HCT116 (cell line): ENCODE measurements at regions not wholly inside any gene's neighbourhood (a gene's known extent, or its start where the extent isn't known, plus 50 kb on each side); places are given as distances from the start of the nearest gene placed in this dataset.

Experiments
- ATAC-seq: fragments of 200-7000 bp; cut with Tn5 transposase; 2 replicates; pipeline ENCODE4 v1.9.1; 2020; ENCODE audit warnings: mild to moderate bottlenecking, moderate library complexity
- BruUV-seq: library from RNA; stranded (reverse); fragments of 400-500 nt; replicated peaks from 2 replicates; lab custom pipeline; 2021; lab: Mats Ljungman, UMichigan
- CTCF ChIA-PET: fragments of 300-600 bp; sonication (Branson Sonifier 250); formaldehyde crosslinking; loops from one replicate; lab custom pipeline; 2021; ENCODE audit warnings: antibody characterized with exemption; lab: Charles Lee
- POLR2A ChIA-PET: fragments of 300-600, 350-600 bp; sonication (Branson Sonifier 250); formaldehyde crosslinking; loops from one replicate; lab custom pipeline; 2021; ENCODE audit warnings: antibody characterized with exemption; lab: Charles Lee
- RAD21 ChIA-PET, 2 experiments: fragments of 300-600 bp; sonication (Branson Sonifier 250); formaldehyde crosslinking; loops; one replicate each; lab custom pipeline; 2023; ENCODE audit warnings: low total read pairs in 2 of 2; ENCODE audit not compliant: uncharacterized antibody in 2 of 2, unreplicated experiment in 2 of 2, low non-redundant PET in 1 of 2; lab: Charles Lee
- DNase-seq: peaks from one replicate; pipeline ENCODE4 v3.0.0-alpha.2; 2010; ENCODE audit warnings: low read depth, low spot score
- H2AFZ ChIP-seq: fragments of 200-600 bp; shearing (Covaris generic), sonication (generic); 2 replicates; pipeline ENCODE4 v1.6.1; 2017; ENCODE audit warnings: low read depth, mixed run types, mixed read lengths, antibody characterized with exemption, low read length; ENCODE audit not compliant: poor library complexity, severe bottlenecking
- H3K27ac ChIP-seq: 2 replicates; pipeline ENCODE4 v1.5.1; 2012; ENCODE audit warnings: low read depth, low read length
- H3K27me3 ChIP-seq: fragments of 200-600 bp; sonication (generic); 2 replicates; pipeline ENCODE4 v1.6.1; 2016; ENCODE audit warnings: mixed run types, low read length, mixed read lengths; ENCODE audit not compliant: insufficient read depth
- H3K36me3 ChIP-seq, 2 experiments: fragments of 200-500 bp in 1 of 2; fragments of 200-600 bp in 1 of 2; sonication (Bioruptor generic) in 1 of 2; sonication (generic) in 1 of 2; 2 replicates each; pipeline versions ENCODE4 v1.5.1 to v1.6.1; 2014 to 2016; ENCODE audit warnings: low read length in 2 of 2, inconsistent platforms in 1 of 2, mixed read lengths in 1 of 2, mixed run types in 1 of 2; ENCODE audit not compliant: insufficient read depth in 2 of 2, control insufficient read depth in 1 of 2
- H3K4me1 ChIP-seq, 2 experiments: fragments of 200-600 bp in 1 of 2; sonication (generic) in 1 of 2; 2 replicates each; pipeline versions ENCODE4 v1.5.1 to v1.6.1; 2012 to 2017; ENCODE audit warnings: low read length in 2 of 2, inconsistent platforms in 1 of 2, mild to moderate bottlenecking in 1 of 2, mixed read lengths in 1 of 2, mixed run types in 1 of 2, moderate library complexity in 1 of 2; ENCODE audit not compliant: insufficient read depth in 2 of 2, control insufficient read depth in 1 of 2
- H3K4me2 ChIP-seq: fragments of 200-600 bp; sonication (generic); 2 replicates; pipeline ENCODE4 v1.6.1; 2017; ENCODE audit warnings: mixed run types, low read length, mixed read lengths
- H3K4me3 ChIP-seq, 2 experiments: fragments of 200-600 bp in 1 of 2; sonication (generic) in 1 of 2; replicated peaks in 1 of 2; 2 replicates each; pipeline ENCODE4 v1.5.1; 2011 to 2016; ENCODE audit warnings: low read length in 2 of 2, control low read depth in 1 of 2, low read depth in 1 of 2, mild to moderate bottlenecking in 1 of 2, mixed read lengths in 1 of 2, mixed run types in 1 of 2
- H3K79me2 ChIP-seq: fragments of 200-600 bp; sonication (generic); 2 replicates; pipeline ENCODE4 v1.6.1; 2017; ENCODE audit warnings: mild to moderate bottlenecking, mixed run types, low read length, moderate library complexity, mixed read lengths; ENCODE audit not compliant: insufficient read depth
- H3K9ac ChIP-seq: fragments of 200-600 bp; sonication (generic); 2 replicates; pipeline ENCODE4 v1.6.1; 2016; ENCODE audit warnings: low read length, mixed read lengths
- H3K9me2 ChIP-seq: fragments of 200-600 bp; sonication (generic), shearing (Covaris generic); 2 replicates; pipeline ENCODE4 v1.6.1; 2017; ENCODE audit warnings: mixed run types, mild to moderate bottlenecking, moderate library complexity; ENCODE audit not compliant: insufficient read depth
- H3K9me3 ChIP-seq, 2 experiments: fragments of 200-500 bp in 1 of 2; fragments of 200-600 bp in 1 of 2; sonication (Bioruptor generic) in 1 of 2; sonication (generic) in 1 of 2; 2 replicates each; pipeline ENCODE4 v1.6.1; 2014 to 2017; ENCODE audit warnings: low read length in 2 of 2, mixed read lengths in 2 of 2, inconsistent platforms in 1 of 2, low read depth in 1 of 2, mild to moderate bottlenecking in 1 of 2, mixed run types in 1 of 2, moderate library complexity in 1 of 2; ENCODE audit not compliant: control insufficient read depth in 1 of 2, insufficient read depth in 1 of 2
- H4K20me1 ChIP-seq: fragments of 200-600 bp; sonication (generic), shearing (Covaris generic); 2 replicates; pipeline ENCODE4 v1.6.1; 2017; ENCODE audit warnings: mixed run types, mild to moderate bottlenecking, moderate library complexity; ENCODE audit not compliant: insufficient read depth
- CEBPB ChIP-seq: IDR thresholded peaks from 2 replicates; pipeline ENCODE4 v1.6.1; 2012; ENCODE audit warnings: low read depth
- MAX ChIP-seq: IDR thresholded peaks from 2 replicates; pipeline ENCODE4 v1.6.1; 2012
- RAD21 ChIP-seq: IDR thresholded peaks from 2 replicates; pipeline ENCODE4 v1.6.1; 2012; ENCODE audit warnings: low read depth, mild to moderate bottlenecking
- SIN3A ChIP-seq: IDR thresholded peaks from 2 replicates; pipeline ENCODE4 v1.6.1; 2012; ENCODE audit warnings: low read depth
- SP1 ChIP-seq: IDR thresholded peaks from 2 replicates; pipeline ENCODE4 v1.6.1; 2012; ENCODE audit warnings: low read depth
- SRF ChIP-seq: IDR thresholded peaks from 2 replicates; pipeline ENCODE4 v1.6.1; 2012; ENCODE audit warnings: low read depth
- ZFX ChIP-seq: fragments of 450-650 bp; IDR thresholded peaks from 2 replicates; pipeline ENCODE4 v1.6.1; 2017
- intact Hi-C: fragments of 100-400 bp; cut with micrococcal nuclease; formaldehyde crosslinking; loops from 2 replicates; pipeline ENCODE4 v1.10.0; 2022
- TF ChIP-seq, protein P1 (sequence below), 3 experiments: fragments of 200-600 bp in 1 of 3; sonication (generic) in 1 of 3; IDR thresholded peaks in 2 of 3; conservative IDR thresholded peaks in 1 of 3; 2 replicates each; pipeline ENCODE4 v1.5.1; 2012 to 2017; ENCODE audit warnings: low read depth in 2 of 3, low read length in 2 of 3, antibody characterized with exemption in 1 of 3, borderline replicate concordance in 1 of 3, control low read depth in 1 of 3, mild to moderate bottlenecking in 1 of 3, mixed read lengths in 1 of 3, mixed run types in 1 of 3, moderate library complexity in 1 of 3; ENCODE audit not compliant: insufficient read depth in 1 of 3

DNA sequence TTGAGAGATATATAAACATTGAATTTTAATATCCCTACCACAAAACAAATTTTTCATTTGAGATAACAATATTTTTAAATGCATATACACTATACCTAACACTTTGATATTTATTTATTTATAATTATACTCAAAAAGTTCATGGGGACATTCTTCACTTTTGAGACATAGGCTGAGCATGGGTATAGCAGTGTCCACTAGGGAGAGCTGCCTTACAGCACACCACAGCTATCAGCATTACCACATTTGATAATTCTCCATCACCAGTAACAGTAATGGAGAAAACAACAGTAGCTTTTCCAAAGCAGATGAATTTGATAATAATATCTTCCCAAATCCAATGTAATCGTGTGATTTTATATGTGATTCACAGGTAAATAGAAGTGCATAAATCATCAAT lies 626.1 kb downstream of the DACH1 start:
- ATAC-seq: no peak; the same call in 1 of the 2 replicates
- Histone ChIP-seq H3K9me2 (no peaks in the 10 kb centered on the region), H3K36me3 (no peaks in the 10 kb centered on the region), H3K27ac (no peak overlapping the region), H3K4me2 (no peak overlapping the region), H3K79me2 (no peaks in the 10 kb centered on the region), H4K20me1 (no peaks in the 10 kb centered on the region), H2AFZ (no peak overlapping the region), H3K9me3 (no peaks in the 10 kb centered on the region), H3K27me3 (no peaks in the 10 kb centered on the region), H3K4me1 (no peaks in the 10 kb centered on the region), H3K4me3 (no peak overlapping the region), H3K9ac (no peak overlapping the region)
- no TSS peak for BruUV-seq
- DNase-seq: no peak
- ChIA-PET RAD21 (no interaction called here), POLR2A (no interaction called here), CTCF (no interaction called here)
- intact Hi-C loops: no loop called here
- TF ChIP-seq CEBPB (no peak), RAD21 (peak; percentile 47), ZFX (no peak)
- TF ChIP-seq, protein P1, sequence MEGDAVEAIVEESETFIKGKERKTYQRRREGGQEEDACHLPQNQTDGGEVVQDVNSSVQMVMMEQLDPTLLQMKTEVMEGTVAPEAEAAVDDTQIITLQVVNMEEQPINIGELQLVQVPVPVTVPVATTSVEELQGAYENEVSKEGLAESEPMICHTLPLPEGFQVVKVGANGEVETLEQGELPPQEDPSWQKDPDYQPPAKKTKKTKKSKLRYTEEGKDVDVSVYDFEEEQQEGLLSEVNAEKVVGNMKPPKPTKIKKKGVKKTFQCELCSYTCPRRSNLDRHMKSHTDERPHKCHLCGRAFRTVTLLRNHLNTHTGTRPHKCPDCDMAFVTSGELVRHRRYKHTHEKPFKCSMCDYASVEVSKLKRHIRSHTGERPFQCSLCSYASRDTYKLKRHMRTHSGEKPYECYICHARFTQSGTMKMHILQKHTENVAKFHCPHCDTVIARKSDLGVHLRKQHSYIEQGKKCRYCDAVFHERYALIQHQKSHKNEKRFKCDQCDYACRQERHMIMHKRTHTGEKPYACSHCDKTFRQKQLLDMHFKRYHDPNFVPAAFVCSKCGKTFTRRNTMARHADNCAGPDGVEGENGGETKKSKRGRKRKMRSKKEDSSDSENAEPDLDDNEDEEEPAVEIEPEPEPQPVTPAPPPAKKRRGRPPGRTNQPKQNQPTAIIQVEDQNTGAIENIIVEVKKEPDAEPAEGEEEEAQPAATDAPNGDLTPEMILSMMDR (IDR thresholded peaks at IDR 0.05 in 2 of 3, conservative IDR thresholded peaks at IDR 0.05 in 1 of 3; ENCODE audit: borderline replicate concordance in 1 of 3, insufficient read depth in 1 of 3, low read depth in 2 of 3, low read length in 2 of 3): peak; percentile 7 to 39 (median 35); a peak in 3 of 6 replicates

DNA sequence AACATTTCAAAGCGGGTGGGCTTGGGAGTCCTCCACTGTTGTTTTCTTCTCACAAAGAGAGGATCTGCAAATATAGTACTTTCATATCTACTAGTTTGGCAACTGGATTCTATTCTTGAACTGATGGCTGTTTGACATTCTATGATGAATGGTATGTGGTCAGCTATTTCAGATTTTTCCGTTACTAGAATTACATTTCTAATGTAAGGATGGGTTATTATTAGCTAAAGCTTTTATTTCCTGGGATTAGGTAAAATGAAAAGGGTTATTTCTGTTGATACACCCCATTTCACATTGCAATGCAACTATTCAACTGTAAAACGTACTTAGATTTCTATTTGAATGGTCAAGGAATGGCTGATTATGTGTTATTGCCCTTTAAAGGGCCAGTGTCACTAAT lies 629.7 kb downstream of the DACH1 start:
- BruUV-seq: no TSS peak
- Histone ChIP-seq H3K27me3 (no peaks in the 10 kb centered on the region), H2AFZ (no peak overlapping the region)

More for the DNA sequence above, 629.7 kb downstream of the DACH1 start:
- CTCF ChIA-PET: no interaction called here
- H3K4me1 ChIP-seq: no peaks in the 10 kb centered on the region
- ATAC-seq (no peak), DNase-seq (no peak)
- RAD21 ChIA-PET: no interaction called here
- intact Hi-C loops: no loop called here
- H3K9me3 ChIP-seq: no peaks in the 10 kb centered on the region
- H3K4me3 ChIP-seq: no peak overlapping the region
- H3K79me2 ChIP-seq: no peaks in the 10 kb centered on the region
- H4K20me1 ChIP-seq: no peaks in the 10 kb centered on the region
- no peaks in the 10 kb centered on the region for H3K36me3 ChIP-seq
- H3K9me2 ChIP-seq: no peaks in the 10 kb centered on the region
- TF ChIP-seq SRF (no peak), SIN3A (no peak), SP1 (no peak), MAX (no peak)
- TF ChIP-seq, protein P1 (IDR thresholded peaks at IDR 0.05 in 2 of 3, conservative IDR thresholded peaks at IDR 0.05 in 1 of 3; ENCODE audit: borderline replicate concordance in 1 of 3, insufficient read depth in 1 of 3, low read depth in 2 of 3, low read length in 2 of 3): no peak
- TF ChIP-seq, all 23 proteins: peak for 0
- Histone ChIP-seq H3K27ac (no peak overlapping the region), H3K4me2 (no peak overlapping the region), H3K9ac (no peak overlapping the region)
- POLR2A ChIA-PET: no interaction called here
